Stimulated activated CD8-positive, alpha-beta memory T cell treated with anti-CD3 and anti-CD28 coated beads, Interleukin-12 subunit alpha, Interleukin-12 subunit beta, amount 100 ng/mL, for 4 hours (primary cell): ENCODE measurements at regions not wholly inside any gene's neighbourhood (a gene's known extent, or its start where the extent isn't known, plus 50 kb on each side); places are given as distances from the start of the nearest gene placed in this dataset.
A peak's percentile ranks its signal among the peaks of the same experiment; 100 is the strongest.
"Not testable (repeated sequence)": the region's sequence is repeated elsewhere in the genome, so short reads cannot be mapped to it uniquely, and the experiment has no call there.

ENCODE experiments used
- DNase-seq: peaks from one replicate; pipeline ENCODE4 v3.0.0-alpha.2; 2020; ENCODE audit warnings: low read depth

DNA sequence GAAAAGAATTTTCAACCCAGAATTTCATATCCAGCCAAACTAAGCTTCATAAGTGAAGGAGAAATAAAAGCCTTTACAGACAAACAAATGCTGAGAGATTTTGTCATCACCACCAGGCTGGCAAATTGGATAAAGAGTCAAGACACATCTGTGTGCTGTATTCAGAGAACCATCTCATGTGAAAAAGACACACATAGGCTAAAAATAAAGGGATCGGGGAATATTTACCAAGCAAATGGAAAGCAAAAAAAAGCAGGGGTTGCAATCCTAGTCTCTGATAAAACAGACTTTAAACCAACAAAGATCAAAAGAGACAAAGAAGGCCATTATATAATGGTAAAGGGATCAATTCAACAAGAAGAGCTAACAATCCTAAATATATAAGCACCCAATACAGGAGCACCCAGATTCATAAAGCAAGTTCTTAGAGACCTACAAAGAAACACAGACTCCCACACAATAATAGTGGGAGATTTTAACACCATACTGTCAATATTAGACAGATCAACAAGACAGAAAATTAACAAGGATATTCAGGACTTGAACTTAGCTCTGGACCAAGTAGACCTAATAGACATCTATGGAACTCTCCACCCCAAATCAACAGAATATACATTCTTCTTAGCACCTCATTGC, 55.9 kb upstream of the ACSM6 start:
- not testable (repeated sequence) for DNase-seq

DNA sequence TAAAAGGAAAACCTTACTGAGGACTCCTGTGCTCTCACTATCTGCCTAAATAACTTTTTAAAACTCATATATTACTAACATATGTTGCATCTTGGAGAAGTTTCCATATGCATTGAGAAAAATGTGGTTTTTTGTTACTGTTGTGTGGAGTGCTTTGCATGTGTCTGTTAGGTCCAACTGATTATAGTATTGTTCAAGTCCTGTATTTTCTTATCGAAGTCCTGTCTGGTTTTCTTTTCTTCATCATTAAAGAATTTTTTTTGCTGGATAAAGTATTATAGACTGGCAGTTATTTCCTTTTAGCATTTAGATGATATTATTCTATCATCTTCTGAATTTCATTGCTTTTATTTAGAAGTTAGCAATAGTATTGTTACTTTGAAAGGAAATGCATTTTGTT, 59.5 kb upstream of the ACSM6 start:
- no peak for DNase-seq

DNA sequence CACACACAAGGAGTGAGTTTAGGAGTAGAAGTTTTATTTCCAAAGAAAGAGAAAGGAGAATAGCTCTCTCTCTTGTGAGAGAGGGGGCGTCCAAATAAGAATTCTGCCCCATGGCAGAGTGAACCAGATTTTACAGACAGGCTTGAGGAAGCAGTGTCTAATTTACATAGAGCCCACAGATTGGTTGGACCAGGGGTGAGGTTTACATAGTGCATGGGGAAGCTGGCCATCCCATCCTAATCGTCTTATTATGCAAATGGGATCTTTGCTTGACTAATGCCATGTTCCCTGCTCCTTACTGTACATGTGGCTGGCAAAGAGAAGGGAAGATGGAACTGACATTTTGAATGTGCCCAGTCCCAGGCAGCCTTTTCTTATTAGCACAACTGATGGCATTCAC, 60.0 kb upstream of the ACSM6 start:
- no peak for DNase-seq

DNA sequence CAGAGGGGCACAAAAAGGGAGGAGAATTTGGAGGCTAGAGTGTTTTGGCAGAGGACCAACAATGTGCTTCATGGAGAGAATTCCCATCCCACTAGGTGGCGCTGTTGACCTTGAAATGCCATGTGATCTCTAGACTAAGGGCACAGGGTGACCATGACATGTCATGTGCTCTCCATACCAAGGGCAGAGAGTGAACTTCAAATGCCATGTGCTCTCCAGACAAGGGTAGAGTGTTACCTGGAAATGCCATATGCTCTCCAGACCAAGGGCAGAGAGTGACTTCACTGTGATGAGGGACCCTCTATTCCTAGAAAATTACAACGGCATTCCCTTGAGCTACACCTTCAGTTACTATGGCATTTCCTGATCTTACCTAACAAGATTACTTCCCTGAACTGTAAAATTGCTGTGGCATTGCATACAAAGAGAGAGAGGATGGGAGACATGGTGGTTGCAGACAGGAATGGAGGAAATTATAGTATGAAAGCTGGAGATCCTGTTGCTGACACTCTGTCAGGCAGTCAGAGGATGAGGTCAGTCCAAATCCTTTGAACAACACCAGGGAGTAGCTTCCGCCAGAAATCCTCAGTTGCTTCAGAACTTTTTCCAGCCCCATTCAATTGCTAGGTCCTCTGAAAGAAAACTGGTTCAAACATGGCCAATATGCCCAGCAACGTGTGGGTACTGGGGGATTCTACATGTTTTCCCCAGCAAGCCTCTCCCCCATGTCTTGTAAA, 60.9 kb upstream of the ACSM6 start:
- peak; percentile 13 for DNase-seq

DNA sequence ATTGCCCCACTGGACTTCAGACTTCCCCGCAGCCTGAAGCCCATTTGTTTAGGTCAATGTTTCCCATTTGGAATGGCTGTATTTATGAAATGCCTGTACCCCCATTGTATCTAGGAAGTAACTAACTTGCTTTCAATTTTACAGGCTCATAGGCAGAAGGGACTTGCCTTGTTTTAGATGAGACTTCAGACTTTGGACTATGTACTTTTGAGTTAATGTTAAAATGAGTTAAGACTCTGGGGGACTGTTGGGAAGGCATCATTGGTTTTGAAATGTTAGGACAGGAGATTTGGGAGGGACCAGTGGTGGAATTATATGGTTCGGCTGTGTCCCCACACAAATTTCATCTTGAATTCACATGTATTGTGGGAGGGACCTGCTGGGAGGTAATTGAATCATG, 61.1 kb upstream of the CYP2C8 start:
- DNase-seq = not testable (repeated sequence)

- no peak for DNase-seq
These were observed 56.3 kb upstream of the CYP2C8 start for GRCh38 chr10:95125582-95125981.

DNA sequence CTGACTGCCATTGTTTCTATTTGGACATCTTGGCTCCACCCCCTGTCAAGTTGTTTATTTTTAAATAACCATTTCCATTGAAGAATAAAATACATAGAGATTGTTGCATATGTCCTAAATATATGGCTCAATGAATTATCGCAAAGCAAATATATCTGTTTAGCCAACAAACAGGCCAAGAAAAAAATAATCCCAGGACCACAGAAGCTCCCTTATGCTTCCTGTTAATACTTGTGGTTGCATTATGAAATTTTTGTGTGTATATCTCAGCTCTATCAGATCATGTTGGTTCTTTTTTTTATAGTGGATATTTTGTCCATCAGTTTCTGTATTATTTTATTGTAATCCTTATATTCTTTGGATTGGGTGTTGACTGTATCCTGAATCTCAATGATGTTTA, 53.4 kb upstream of the CYP2C8 start:
- no peak for DNase-seq

DNA sequence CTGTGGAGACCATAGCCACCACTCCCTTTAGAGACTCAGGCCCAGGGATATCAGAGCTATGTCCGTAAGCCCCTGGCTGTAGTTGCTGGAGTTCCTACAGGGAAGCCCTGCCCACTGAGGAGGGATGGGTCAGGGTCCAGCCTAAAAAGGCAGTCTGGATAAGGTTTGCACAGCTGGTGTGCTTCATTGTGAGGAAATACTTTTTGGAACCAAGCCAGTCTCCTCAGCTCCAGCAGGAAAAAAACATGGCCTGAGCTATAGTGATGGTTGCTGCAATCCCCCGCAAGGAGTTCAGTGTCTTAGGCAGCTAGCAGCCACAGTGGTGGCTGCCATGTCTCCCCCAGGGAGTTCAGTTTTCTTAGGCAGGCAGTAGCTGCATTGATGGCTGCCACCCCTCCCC, 52.6 kb upstream of the CYP2C8 start:
- no peak for DNase-seq
